ENCODE measurements at regions not wholly inside any gene's neighbourhood (a gene's known extent, or its start where the extent isn't known, plus 50 kb on each side); places are given as distances from the start of the nearest gene placed in this dataset.

DNA sequence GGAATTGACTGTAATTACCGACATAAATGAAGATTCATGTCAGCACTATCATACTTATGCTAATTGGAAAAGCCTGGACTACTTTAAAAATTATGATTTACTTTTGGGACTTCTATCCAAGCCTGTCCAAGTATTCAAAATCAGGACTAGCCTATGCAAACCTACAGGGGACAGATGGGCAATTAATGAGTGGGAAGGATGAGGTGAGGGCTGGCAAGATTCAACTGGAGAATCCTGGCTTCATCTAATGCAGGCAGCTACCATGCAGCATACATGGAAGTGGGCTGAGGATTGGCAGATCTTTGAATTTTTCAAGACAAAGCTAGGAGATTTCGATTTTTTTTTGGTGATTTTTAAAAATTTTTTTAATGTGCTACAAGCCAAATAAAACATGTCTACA lies 532.6 kb downstream of the CSNK1G3 start:
- TF ChIP-seq ESRRG (CRISPR knock-in tag; IDR thresholded peaks at IDR 0.05) (no peak), ZNF70 (CRISPR knock-in tag; IDR thresholded peaks at IDR 0.05) (no peak), RARB (CRISPR knock-in tag; IDR thresholded peaks at IDR 0.05) (no peak), ZNF565 (CRISPR knock-in tag; conservative IDR thresholded peaks at IDR 0.05; ENCODE audit: low read depth) (no peak), GLIS3 (CRISPR knock-in tag; IDR thresholded peaks at IDR 0.05) (no peak), ISL1 (CRISPR knock-in tag; IDR thresholded peaks at IDR 0.05) (no peak), BACH2 (CRISPR knock-in tag; IDR thresholded peaks at IDR 0.05; ENCODE audit: borderline replicate concordance) (no peak), ARNTL (CRISPR knock-in tag; IDR thresholded peaks at IDR 0.05; ENCODE audit: borderline replicate concordance, low read depth) (no peak)
- TF ChIP-seq, protein P1, sequence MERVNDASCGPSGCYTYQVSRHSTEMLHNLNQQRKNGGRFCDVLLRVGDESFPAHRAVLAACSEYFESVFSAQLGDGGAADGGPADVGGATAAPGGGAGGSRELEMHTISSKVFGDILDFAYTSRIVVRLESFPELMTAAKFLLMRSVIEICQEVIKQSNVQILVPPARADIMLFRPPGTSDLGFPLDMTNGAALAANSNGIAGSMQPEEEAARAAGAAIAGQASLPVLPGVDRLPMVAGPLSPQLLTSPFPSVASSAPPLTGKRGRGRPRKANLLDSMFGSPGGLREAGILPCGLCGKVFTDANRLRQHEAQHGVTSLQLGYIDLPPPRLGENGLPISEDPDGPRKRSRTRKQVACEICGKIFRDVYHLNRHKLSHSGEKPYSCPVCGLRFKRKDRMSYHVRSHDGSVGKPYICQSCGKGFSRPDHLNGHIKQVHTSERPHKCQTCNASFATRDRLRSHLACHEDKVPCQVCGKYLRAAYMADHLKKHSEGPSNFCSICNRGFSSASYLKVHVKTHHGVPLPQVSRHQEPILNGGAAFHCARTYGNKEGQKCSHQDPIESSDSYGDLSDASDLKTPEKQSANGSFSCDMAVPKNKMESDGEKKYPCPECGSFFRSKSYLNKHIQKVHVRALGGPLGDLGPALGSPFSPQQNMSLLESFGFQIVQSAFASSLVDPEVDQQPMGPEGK (CRISPR knock-in tag; IDR thresholded peaks at IDR 0.05; ENCODE audit: borderline replicate concordance), result no peak
- TF ChIP-seq, protein P2, sequence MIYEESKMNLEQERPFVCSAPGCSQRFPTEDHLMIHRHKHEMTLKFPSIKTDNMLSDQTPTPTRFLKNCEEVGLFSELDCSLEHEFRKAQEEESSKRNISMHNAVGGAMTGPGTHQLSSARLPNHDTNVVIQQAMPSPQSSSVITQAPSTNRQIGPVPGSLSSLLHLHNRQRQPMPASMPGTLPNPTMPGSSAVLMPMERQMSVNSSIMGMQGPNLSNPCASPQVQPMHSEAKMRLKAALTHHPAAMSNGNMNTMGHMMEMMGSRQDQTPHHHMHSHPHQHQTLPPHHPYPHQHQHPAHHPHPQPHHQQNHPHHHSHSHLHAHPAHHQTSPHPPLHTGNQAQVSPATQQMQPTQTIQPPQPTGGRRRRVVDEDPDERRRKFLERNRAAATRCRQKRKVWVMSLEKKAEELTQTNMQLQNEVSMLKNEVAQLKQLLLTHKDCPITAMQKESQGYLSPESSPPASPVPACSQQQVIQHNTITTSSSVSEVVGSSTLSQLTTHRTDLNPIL (CRISPR knock-in tag; IDR thresholded peaks at IDR 0.05; ENCODE audit: low read depth), result no peak
- TF ChIP-seq, protein P3, sequence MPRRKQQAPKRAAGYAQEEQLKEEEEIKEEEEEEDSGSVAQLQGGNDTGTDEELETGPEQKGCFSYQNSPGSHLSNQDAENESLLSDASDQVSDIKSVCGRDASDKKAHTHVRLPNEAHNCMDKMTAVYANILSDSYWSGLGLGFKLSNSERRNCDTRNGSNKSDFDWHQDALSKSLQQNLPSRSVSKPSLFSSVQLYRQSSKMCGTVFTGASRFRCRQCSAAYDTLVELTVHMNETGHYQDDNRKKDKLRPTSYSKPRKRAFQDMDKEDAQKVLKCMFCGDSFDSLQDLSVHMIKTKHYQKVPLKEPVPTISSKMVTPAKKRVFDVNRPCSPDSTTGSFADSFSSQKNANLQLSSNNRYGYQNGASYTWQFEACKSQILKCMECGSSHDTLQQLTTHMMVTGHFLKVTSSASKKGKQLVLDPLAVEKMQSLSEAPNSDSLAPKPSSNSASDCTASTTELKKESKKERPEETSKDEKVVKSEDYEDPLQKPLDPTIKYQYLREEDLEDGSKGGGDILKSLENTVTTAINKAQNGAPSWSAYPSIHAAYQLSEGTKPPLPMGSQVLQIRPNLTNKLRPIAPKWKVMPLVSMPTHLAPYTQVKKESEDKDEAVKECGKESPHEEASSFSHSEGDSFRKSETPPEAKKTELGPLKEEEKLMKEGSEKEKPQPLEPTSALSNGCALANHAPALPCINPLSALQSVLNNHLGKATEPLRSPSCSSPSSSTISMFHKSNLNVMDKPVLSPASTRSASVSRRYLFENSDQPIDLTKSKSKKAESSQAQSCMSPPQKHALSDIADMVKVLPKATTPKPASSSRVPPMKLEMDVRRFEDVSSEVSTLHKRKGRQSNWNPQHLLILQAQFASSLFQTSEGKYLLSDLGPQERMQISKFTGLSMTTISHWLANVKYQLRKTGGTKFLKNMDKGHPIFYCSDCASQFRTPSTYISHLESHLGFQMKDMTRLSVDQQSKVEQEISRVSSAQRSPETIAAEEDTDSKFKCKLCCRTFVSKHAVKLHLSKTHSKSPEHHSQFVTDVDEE (CRISPR knock-in tag; IDR thresholded peaks at IDR 0.05), result no peak
- TF ChIP-seq, protein P4, sequence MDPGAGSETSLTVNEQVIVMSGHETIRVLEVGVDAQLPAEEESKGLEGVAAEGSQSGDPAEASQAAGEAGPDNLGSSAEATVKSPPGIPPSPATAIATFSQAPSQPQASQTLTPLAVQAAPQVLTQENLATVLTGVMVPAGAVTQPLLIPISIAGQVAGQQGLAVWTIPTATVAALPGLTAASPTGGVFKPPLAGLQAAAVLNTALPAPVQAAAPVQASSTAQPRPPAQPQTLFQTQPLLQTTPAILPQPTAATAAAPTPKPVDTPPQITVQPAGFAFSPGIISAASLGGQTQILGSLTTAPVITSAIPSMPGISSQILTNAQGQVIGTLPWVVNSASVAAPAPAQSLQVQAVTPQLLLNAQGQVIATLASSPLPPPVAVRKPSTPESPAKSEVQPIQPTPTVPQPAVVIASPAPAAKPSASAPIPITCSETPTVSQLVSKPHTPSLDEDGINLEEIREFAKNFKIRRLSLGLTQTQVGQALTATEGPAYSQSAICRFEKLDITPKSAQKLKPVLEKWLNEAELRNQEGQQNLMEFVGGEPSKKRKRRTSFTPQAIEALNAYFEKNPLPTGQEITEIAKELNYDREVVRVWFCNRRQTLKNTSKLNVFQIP (CRISPR knock-in tag; IDR thresholded peaks at IDR 0.05; ENCODE audit: borderline replicate concordance, low read depth), result no peak
- TF ChIP-seq, protein P5, sequence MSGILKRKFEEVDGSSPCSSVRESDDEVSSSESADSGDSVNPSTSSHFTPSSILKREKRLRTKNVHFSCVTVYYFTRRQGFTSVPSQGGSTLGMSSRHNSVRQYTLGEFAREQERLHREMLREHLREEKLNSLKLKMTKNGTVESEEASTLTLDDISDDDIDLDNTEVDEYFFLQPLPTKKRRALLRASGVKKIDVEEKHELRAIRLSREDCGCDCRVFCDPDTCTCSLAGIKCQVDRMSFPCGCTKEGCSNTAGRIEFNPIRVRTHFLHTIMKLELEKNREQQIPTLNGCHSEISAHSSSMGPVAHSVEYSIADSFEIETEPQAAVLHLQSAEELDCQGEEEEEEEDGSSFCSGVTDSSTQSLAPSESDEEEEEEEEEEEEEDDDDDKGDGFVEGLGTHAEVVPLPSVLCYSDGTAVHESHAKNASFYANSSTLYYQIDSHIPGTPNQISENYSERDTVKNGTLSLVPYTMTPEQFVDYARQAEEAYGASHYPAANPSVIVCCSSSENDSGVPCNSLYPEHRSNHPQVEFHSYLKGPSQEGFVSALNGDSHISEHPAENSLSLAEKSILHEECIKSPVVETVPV (CRISPR knock-in tag; IDR thresholded peaks at IDR 0.05), result no peak
